DMS153 (cell line): ENCODE measurements at regions not wholly inside any gene's neighbourhood (a gene's known extent, or its start where the extent isn't known, plus 50 kb on each side); places are given as distances from the start of the nearest gene placed in this dataset.
"Not testable (repeated sequence)": the region's sequence is repeated elsewhere in the genome, so short reads cannot be mapped to it uniquely, and the experiment has no call there.

Experiments
- DNase-seq: peaks from one replicate; lab custom pipeline; 2025; lab: John Stamatoyannopoulos, UW

- no peak for DNase-seq
These were observed 756.5 kb upstream of the LRRTM1 start for GRCh38 chr2:81061016-81061415.

- no peak for DNase-seq
These were observed 746.1 kb upstream of the LRRTM1 start for GRCh38 chr2:81050580-81051095.

- no peak for DNase-seq
These were observed 739.1 kb upstream of the LRRTM1 start for GRCh38 chr2:81043681-81044080.

GRCh38 chr2:81007104-81007503 lies 702.6 kb upstream of the LRRTM1 start:
- no peak for DNase-seq

- no peak for DNase-seq
These were observed 698.4 kb upstream of the LRRTM1 start for GRCh38 chr2:81002906-81003305.

GRCh38 chr2:80987466-80987865 lies 682.9 kb upstream of the LRRTM1 start:
- DNase-seq: no peak

- DNase-seq: no peak
These were observed 665.3 kb upstream of the LRRTM1 start for GRCh38 chr2:80969900-80970299.

GRCh38 chr2:80968450-80968849 lies 663.9 kb upstream of the LRRTM1 start:
- no peak for DNase-seq

GRCh38 chr2:80947601-80948130 lies 643.1 kb upstream of the LRRTM1 start:
- DNase-seq: no peak

- DNase-seq: no peak
These were observed 638.9 kb upstream of the LRRTM1 start for GRCh38 chr2:80943487-80943886.

- DNase-seq: no peak
These were observed 638.2 kb upstream of the LRRTM1 start for GRCh38 chr2:80942766-80943165.

- DNase-seq: no peak
These were observed 633.9 kb upstream of the LRRTM1 start for GRCh38 chr2:80938463-80938862.

- DNase-seq: not testable (repeated sequence)
These were observed 627.3 kb upstream of the LRRTM1 start for GRCh38 chr2:80931820-80932219.

GRCh38 chr2:80930777-80931176 lies 626.2 kb upstream of the LRRTM1 start:
- no peak for DNase-seq

GRCh38 chr2:80926168-80926567 lies 621.6 kb upstream of the LRRTM1 start:
- DNase-seq: no peak

- DNase-seq: no peak
These were observed 592.0 kb upstream of the LRRTM1 start for GRCh38 chr2:80896576-80896975.

GRCh38 chr2:80894486-80894885 lies 589.9 kb upstream of the LRRTM1 start:
- no peak for DNase-seq

- DNase-seq: no peak
These were observed 589.2 kb upstream of the LRRTM1 start for GRCh38 chr2:80893711-80894110.

- no peak for DNase-seq
These were observed 584.5 kb upstream of the LRRTM1 start for GRCh38 chr2:80889009-80889408.

GRCh38 chr2:80887841-80888378 lies 583.4 kb upstream of the LRRTM1 start:
- DNase-seq: no peak

- DNase-seq: no peak
These were observed 569.8 kb upstream of the LRRTM1 start for GRCh38 chr2:80874374-80874773.

- DNase-seq: no peak
These were observed 565.4 kb upstream of the LRRTM1 start for GRCh38 chr2:80869858-80870438.

GRCh38 chr2:80863147-80863714 lies 558.7 kb upstream of the LRRTM1 start:
- no peak for DNase-seq

- no peak for DNase-seq
These were observed 554.4 kb upstream of the LRRTM1 start for GRCh38 chr2:80858965-80859364.
